HG02798 (cell line): ENCODE measurements at regions not wholly inside any gene's neighbourhood (a gene's known extent, or its start where the extent isn't known, plus 50 kb on each side); places are given as distances from the start of the nearest gene placed in this dataset.
A peak's percentile ranks its signal among the peaks of the same experiment; 100 is the strongest.
"Not testable (repeated sequence)": the region's sequence is repeated elsewhere in the genome, so short reads cannot be mapped to it uniquely, and the experiment has no call there.

Experiments
- ATAC-seq: cut with Tn5 transposase; IDR thresholded peaks from one replicate; pipeline ENCODE4 v1.9.1; 2021; ENCODE audit warnings: mild to moderate bottlenecking; ENCODE audit not compliant: unreplicated experiment, poor library complexity

DNA sequence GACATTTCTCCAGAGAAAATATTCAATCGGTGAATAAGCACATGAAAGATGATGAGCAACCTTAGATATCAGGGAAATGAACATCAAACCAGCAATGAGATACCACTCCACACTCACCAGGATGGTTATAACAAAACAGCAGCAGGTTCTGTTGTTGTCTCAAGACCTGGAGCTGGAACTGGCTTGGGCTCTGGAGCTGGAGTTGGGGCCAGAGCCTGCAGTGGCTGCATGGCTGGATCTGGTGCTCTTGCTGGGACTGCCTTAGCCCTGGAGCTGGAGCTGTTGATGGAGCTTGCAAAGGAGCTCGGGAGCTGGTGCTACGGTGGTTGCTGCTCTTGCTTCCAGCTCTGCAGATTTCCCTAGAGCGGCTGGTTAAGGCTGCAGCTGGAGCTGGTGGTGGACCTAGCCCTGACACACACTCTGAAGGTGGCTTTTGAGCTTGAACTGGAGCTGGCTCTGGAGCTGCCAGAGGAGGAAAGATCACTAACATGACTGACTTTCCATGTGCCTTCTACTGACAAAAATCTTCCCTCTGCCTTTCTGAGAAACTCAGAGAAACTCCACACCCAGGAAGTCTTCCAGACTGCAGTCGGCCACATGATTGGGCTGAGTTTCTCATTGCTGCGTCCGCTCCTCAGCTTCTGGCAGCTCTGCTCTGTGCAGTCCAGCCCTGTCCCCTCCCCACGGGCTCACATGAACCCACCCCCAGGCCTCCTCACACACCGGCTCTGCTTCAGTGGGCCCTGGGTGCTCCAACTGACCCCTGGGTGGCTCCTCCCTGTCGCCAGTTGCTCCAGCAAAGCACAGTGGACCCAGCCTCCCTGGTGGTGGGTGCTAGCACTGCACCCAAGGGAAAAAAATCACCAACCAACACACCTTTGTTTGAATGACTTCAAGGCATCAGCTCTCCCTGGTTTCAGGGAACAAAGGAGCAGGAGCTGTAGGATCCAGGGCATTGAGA is 139.1 kb upstream of the FMN2 start:
- ATAC-seq = peak; percentile 65

GRCh38 chr1:239954836-239955235 is 136.8 kb upstream of the FMN2 start:
- no peak for ATAC-seq

- ATAC-seq = no peak
Observed at GRCh38 chr1:239955431-239955830, 136.3 kb upstream of the FMN2 start.

- ATAC-seq = no peak
Observed at GRCh38 chr1:239956263-239956662, 135.4 kb upstream of the FMN2 start.

DNA sequence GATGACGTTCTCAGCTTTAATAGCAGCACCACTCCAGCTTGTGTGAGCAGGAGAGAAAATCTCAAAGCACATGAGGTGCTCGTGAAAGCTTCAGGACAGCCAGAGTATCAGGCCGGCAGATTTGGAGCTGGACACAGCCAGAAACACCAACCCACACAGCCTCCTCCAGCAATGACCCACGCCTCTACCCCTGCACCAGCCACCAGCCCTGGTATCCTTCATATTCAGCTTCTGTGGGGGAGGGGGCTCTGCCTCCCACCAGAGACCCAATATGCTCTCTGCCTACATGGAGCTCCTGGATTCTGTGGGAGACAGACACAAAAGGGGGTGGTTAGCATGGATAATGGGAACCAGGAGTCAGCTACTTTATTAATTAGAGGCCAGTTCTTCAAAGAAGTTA is 133.6 kb upstream of the FMN2 start:
- no peak for ATAC-seq

GRCh38 chr1:239960366-239960765 is 131.3 kb upstream of the FMN2 start:
- ATAC-seq = no peak

GRCh38 chr1:239963856-239964255 is 127.8 kb upstream of the FMN2 start:
- ATAC-seq = no peak

GRCh38 chr1:239976130-239976968 is 115.3 kb upstream of the FMN2 start:
- peak; percentile 93 for ATAC-seq

GRCh38 chr1:239977416-239977815 is 114.3 kb upstream of the FMN2 start:
- ATAC-seq = no peak

DNA sequence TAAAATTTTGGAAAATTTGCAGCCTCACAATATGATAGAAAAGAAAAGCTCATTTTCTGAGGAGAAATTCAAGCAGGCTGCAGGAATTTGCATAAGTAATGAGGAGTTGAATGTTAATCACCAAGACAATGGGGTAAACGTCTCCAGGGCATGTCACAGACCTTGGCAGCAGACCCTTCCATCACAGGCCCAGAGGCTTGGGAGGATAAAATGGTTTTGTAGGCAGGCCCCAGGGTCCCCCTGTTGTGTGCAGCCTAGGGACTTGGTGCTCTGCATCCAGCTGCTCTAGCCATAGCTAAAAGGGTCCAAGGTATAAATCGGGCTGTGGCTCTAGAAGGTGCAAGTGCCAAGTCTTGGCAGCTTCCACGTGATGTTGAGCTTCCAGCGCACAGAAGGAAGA is 112.2 kb upstream of the FMN2 start:
- no peak for ATAC-seq

GRCh38 chr1:239982762-239983161 is 108.9 kb upstream of the FMN2 start:
- ATAC-seq = no peak

- no peak for ATAC-seq
Observed at GRCh38 chr1:239985044-239985443, 106.6 kb upstream of the FMN2 start.

GRCh38 chr1:239987103-239987745 is 104.5 kb upstream of the FMN2 start:
- ATAC-seq = peak; percentile 44

DNA sequence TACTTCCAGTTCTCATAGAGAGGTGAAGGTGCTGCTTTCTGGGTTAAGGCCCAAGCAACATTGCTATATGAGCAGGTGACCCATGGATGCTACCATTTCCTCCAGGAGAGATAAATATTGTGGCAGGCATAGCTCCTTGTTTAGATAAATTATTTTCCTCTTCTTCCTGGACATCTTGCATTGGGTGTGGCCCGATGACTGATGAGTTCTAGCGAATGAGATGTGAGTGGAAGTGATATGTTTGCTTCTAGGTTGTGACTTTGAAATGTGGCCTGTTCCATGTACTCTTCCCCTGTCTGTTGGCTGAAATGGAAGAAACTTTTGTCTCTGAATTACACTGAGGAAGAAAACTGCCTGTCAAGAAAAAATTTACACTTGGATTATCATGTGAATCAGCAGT is 101.7 kb upstream of the FMN2 start:
- ATAC-seq = no peak

- not testable (repeated sequence) for ATAC-seq
Observed at GRCh38 chr1:239992566-239992965, 99.1 kb upstream of the FMN2 start.

GRCh38 chr1:239993366-239993765 is 98.3 kb upstream of the FMN2 start:
- ATAC-seq = no peak

GRCh38 chr1:239995281-239995680 is 96.4 kb upstream of the FMN2 start:
- no peak for ATAC-seq

DNA sequence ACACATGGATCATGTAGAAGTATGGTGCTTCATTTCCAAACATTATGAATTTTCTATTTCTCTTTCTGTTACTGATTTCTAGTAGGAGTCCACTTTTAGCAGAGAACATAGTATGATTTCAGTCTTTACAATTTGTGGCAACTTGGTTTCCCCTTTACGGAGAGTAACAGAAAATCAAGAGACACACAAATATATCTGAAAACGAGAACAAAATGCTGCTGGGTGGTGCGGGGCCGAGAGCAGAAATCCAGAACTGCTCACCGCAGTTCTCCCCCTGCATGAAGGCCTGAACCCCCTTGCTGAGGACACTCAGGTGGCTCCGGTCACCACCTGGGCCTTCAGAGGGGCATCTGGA is 94.5 kb upstream of the FMN2 start:
- ATAC-seq = no peak

DNA sequence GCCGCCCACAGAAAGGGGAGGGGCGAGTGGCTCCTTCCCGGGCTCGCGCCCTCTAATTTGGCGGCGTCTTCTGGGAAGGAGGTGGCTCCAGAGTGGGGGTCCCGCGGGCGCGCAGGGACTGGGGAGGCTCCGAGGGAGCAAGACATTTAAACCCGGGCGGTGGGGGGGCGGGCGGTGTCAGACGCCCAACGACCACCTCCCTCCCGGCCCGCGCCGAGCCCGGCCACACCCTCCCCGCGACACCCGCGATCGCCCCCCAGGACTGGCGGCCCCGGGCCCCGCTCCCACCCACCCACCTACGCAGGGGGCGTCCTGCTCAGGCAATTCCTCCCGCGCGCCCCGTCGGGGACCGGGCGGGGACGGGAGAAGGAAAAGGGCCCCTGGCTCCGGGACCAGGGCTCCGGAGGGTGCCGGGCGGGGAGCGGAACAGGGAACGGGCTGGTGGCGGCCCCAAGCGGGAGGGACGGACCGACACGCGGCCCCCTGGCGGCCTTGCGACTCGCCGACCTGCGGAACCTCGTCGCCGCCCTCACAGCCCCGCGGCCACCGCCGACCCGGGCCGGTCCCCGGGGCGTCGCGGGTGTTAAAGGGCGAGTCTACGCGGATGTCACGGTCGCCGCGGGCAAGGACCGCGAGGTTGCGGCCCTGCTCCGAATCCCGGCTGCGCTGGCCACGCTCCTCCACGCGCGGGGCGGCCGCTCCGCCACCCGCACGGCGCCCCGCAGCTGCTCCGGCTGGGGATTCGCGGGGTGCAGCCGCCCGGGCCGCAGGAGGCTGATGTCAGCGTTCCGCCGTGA is 94.0 kb upstream of the FMN2 start:
- ATAC-seq = no peak

GRCh38 chr1:239998312-239998649 is 93.4 kb upstream of the FMN2 start:
- no peak for ATAC-seq
